NCI-H187 (cell line): ENCODE measurements at regions not wholly inside any gene's neighbourhood (a gene's known extent, or its start where the extent isn't known, plus 50 kb on each side); places are given as distances from the start of the nearest gene placed in this dataset.
"Not testable (repeated sequence)": the region's sequence is repeated elsewhere in the genome, so short reads cannot be mapped to it uniquely, and the experiment has no call there.

Source experiments
- DNase-seq, 2 experiments: peaks; one replicate each; lab custom pipeline; 2025; lab: John Stamatoyannopoulos, UW

GRCh38 chr3:161600173-161600572 is 103.6 kb downstream of the OTOL1 start:
- DNase-seq, result peak in 1 of 2 experiments; percentile 19

- no peak for DNase-seq
Observed at GRCh38 chr3:161602475-161602874, 105.9 kb downstream of the OTOL1 start.

- no peak for DNase-seq
Observed at GRCh38 chr3:161602918-161603317, 106.3 kb downstream of the OTOL1 start.

DNA sequence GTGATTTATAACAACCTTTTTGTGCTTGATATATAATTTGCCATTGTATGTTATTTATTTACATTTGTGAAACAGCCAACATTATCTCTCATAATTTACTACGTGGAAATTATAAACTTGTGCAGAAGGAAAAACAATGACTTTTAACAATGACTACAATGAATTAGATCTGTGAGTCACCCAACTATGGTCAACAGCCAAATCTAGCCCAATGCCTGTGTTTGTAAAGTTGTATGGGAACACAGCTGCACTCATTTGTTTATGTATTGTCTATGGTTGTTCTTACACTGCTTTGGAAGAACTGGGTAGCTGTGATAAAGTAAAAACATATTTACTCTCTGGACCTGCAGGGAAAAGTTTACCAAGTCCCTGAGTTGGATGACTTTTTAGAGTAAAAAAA is 110.4 kb downstream of the OTOL1 start:
- no peak for DNase-seq

- no peak for DNase-seq
Observed at GRCh38 chr3:161619351-161619750, 122.7 kb downstream of the OTOL1 start.

- no peak for DNase-seq
Observed at GRCh38 chr3:161630794-161631193, 134.2 kb downstream of the OTOL1 start.

- no peak for DNase-seq
Observed at GRCh38 chr3:161631536-161631935, 134.9 kb downstream of the OTOL1 start.

DNA sequence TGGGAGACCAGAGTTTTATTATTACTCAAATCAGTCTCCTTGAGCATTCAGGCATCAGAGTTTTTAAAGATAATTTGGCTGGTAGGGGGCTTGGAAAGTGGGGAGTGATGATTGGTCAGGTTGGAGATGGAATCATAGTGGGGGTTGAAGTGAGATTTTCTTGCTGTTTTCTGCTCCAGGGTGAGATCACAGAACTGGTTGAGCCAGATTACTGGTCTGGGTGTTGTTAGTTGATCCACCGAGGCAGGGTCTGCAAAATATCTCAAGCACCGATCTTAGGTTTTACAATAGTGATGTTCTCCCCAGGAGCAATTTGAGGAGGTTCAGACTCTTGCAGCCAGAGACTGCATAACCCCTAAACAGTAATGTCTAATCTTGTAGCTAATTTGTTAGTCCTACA is 141.0 kb downstream of the OTOL1 start:
- no peak for DNase-seq

- DNase-seq, result not testable (repeated sequence)
Observed at GRCh38 chr3:161639095-161639494, 142.5 kb downstream of the OTOL1 start.

DNA sequence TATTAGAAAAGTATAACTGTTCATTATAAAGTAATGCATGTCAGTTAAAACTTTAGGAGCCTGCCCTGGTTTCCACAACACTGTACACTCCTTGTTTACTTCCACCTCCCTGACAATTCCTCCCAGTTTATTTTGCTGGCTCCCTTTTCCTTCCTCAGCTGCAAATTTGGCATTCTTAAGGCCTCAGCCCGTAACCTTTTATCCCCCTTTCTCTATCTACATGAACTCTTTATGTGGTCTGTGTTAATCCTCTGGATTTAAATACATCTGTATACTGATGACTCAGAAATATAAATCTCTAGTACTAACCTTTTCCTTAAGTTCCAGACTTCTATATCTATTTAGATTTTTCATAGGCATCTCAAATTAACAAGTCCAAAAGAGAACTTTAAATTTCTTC is 143.6 kb downstream of the OTOL1 start:
- DNase-seq, result no peak

- DNase-seq, result no peak
Observed at GRCh38 chr3:161641287-161641686, 144.7 kb downstream of the OTOL1 start.

- DNase-seq, result no peak
Observed at GRCh38 chr3:161644891-161645635, 148.5 kb downstream of the OTOL1 start.

- DNase-seq, result no peak
Observed at GRCh38 chr3:161647936-161648470, 151.4 kb downstream of the OTOL1 start.

DNA sequence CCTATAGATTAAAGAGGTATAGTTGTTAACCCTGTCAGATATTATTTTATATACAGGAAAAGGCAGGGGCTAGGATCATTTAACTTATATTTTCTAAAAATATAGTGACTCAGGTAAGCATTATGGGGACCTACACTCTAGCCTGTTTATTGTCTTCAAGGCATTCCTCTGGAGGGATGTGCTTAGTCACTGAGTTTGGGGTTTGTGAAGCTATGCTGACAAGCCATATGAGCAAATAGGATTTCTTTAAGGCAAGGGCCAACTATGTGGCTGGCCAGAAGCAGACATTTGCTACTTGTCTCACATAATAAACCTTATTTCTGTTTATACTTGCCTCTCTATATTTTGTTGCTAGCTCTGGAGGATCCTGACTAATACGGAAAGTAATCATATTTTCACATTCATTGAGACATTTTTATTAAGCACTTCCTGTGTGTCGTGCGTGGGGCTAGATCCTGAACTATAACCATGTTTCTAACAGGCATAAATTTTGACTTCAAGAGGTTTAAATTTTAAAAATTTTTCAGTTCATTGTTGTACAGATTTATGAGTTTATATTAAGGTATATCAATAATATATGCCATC is 153.4 kb downstream of the OTOL1 start:
- no peak for DNase-seq

DNA sequence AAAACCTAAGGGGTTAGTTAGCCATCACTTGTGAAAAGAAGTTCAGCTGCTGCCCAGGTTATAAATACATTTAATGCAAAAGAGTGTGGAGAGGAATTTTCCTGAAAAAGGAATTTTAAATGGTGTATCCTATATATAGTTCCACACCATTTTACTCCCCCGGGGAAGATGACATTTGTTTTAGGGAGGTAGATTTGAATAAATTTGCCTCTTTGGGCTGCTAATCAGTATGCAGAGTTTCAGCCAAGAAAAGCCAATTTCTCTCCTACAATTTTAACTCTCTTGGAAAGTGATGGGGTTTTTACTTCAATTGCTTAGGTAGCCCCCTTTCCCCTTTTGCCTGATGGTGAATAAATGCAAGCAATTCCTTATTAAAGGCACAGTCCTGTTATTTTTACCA is 161.2 kb downstream of the OTOL1 start:
- no peak for DNase-seq

DNA sequence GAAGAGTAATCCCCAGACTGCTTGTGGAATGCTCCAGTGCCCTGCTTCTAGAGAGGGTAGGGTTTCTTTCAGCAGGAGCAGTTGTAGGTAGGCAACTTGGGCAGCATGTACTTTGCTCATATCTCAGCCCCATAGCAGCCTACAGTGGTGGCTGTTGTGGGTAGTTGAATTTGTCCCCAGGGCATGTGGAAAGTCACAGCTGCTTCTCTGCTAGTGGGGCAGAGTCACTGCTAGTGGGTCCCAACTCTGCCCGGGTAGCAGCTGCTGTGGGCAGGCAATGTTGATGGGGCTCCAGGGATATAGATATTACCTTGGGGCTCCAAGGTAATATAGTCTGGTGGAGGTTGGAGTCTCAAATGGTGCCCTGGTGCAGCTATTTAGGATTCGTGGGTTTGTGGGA is 174.5 kb downstream of the OTOL1 start:
- no peak for DNase-seq

DNA sequence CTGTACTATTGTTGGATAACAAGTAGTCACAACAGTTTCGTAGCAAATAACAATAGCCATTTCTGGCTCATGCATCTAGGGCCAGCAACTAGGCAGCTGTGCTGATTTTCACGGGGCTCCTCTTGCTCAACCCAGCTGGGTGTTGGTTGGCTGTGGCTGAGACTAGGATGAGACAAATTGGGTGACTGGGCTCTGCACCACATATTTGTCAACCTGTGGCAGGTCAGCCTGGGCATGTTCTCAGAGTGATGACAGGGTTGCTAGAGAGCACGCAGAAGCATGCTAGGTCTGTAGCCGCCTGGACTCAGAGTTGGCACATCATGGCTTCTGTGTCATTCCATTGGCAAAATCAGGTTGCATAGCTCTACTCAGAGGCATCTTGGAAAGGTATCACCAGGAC is 175.9 kb downstream of the OTOL1 start:
- DNase-seq, result no peak

GRCh38 chr3:161673866-161674265 is 177.3 kb downstream of the OTOL1 start:
- DNase-seq, result no peak

DNA sequence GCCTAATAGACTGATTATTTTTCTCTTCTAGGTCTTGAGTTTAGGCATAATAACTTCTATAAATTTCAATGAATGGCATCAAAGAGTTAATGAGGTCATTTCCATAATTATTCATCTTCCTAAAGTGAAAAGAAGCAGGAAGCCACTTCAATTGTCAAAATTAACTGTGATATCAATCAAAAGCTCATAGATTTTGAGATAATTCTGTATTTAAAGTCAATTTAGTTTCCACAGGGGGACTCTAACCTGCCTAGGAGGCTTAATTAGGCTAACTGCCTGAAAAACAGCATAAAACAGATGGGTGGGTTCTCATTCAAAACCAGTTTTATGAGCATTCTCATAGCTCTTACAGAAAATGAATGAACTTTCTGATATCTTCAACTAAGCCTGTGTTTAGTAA is 177.8 kb downstream of the OTOL1 start:
- no peak for DNase-seq

GRCh38 chr3:161681831-161682230 is 185.2 kb downstream of the OTOL1 start:
- DNase-seq, result not testable (repeated sequence)

- DNase-seq, result no peak
Observed at GRCh38 chr3:161682715-161683114, 186.1 kb downstream of the OTOL1 start.

GRCh38 chr3:161689584-161690298 is 193.1 kb downstream of the OTOL1 start:
- DNase-seq, result peak in 1 of 2 experiments; percentile 8

- no peak for DNase-seq
Observed at GRCh38 chr3:161690299-161690620, 193.7 kb downstream of the OTOL1 start.
